ENCODE measurements at regions not wholly inside any gene's neighbourhood (a gene's known extent, or its start where the extent isn't known, plus 50 kb on each side); places are given as distances from the start of the nearest gene placed in this dataset.

DNA sequence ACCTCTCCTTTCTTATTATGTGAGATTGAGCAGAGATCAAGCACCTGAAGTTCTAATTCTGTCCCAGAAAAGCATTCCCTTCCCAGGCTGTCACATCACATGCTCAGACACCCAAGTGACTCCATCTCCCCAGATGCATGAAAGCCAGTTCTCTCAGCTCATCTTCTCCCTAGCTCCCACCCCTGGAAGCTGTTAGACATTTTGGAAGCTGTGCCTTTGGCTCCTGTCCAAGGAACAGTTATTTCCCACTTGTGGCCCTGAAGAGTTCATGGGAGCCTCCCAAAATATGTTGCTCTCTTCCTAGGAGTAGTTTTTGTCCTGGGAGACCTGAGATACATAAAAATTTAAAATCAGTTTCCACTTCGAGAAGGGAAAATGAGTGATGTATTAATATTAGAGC lies 161.4 kb upstream of the GAS1 start:
- no peak overlapping the region for H3K27ac ChIP-seq
- no peaks in the 10 kb centered on the region for H4K20me1 ChIP-seq (ENCODE audit: insufficient read depth)
- H3K36me3 ChIP-seq (ENCODE audit: low read depth) = no peaks in the 10 kb centered on the region
- peaks cover 42% of the 10 kb centered on the region for H3K4me1 ChIP-seq (ENCODE audit: insufficient read depth)
- H3K27me3 ChIP-seq (replicated peaks; ENCODE audit: insufficient read depth) = no peaks in the 10 kb centered on the region
- no peaks in the 10 kb centered on the region for H3K9me2 ChIP-seq (ENCODE audit: insufficient read depth)
- in situ Hi-C loops (cut with MboI) = no loop called here
- no peak for DNase-seq
- H3K4me3 ChIP-seq = no peak overlapping the region
- no peak for TF ChIP-seq EZH2phosphoT487 (IDR thresholded peaks at IDR 0.05; ENCODE audit: insufficient read depth, low read depth)
- TF ChIP-seq EZH2 (IDR thresholded peaks at IDR 0.05; ENCODE audit: insufficient read depth, poor library complexity, severe bottlenecking) = no peak
- H2AFZ ChIP-seq = no peak overlapping the region
- peaks cover 28% of the 10 kb centered on the region; the same call in 1 of the 2 replicates for H3F3A ChIP-seq (ENCODE audit: insufficient read depth)
- peak overlapping the region; percentile 4 for H3K4me2 ChIP-seq (ENCODE audit: unreplicated experiment)
- H3K9me3 ChIP-seq (ENCODE audit: low read depth) = no peaks in the 10 kb centered on the region
- no peak overlapping the region for H3K9ac ChIP-seq
- no peaks in the 10 kb centered on the region for H3K79me2 ChIP-seq (ENCODE audit: insufficient read depth)
- WGBS, 2 experiments (ENCODE audit: low coverage in 1 of 2, low lambda C conversion rate in 2 of 2, missing lambda C conversion rate in 2 of 2) = 44 to 50% methylated on average over 1 of the region's 1 CpG

DNA sequence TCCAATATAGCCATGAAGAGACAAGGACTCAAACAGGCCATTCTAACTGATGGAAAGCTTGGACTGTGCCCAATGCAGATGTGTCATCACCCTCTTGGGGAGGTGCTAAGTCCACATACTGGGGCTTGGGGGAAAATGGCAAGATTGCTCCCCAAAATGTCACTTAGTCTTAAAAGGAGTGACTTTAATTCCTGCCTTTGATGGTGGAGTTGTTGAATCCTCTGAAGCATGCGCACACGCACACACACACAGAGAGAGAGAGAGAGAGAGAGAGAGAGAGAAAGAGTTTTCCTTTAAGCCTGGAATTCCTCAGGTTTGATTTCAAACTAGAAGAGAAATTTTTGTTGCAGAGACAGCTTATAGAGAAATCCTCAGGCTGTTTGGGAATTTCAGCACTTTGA lies 161.9 kb upstream of the GAS1 start:
- no peak for TF ChIP-seq EZH2 (IDR thresholded peaks at IDR 0.05; ENCODE audit: insufficient read depth, poor library complexity, severe bottlenecking)
- TF ChIP-seq EZH2phosphoT487 (IDR thresholded peaks at IDR 0.05; ENCODE audit: insufficient read depth, low read depth) = no peak
- peak overlapping the region; percentile 38 for H3K27ac ChIP-seq
- H3K4me2 ChIP-seq (ENCODE audit: unreplicated experiment) = peak overlapping the region; percentile 4
- H3K9me2 ChIP-seq (ENCODE audit: insufficient read depth) = no peaks in the 10 kb centered on the region
- H3K27me3 ChIP-seq (replicated peaks; ENCODE audit: insufficient read depth) = no peaks in the 10 kb centered on the region
- no peaks in the 10 kb centered on the region for H3K9me3 ChIP-seq (ENCODE audit: low read depth)
- peaks cover 42% of the 10 kb centered on the region for H3K4me1 ChIP-seq (ENCODE audit: insufficient read depth)
- H4K20me1 ChIP-seq (ENCODE audit: insufficient read depth) = no peaks in the 10 kb centered on the region
- no peak overlapping the region for H3K9ac ChIP-seq
- in situ Hi-C loops (cut with MboI) = no loop called here
- peak; percentile 49 for DNase-seq
- H3K36me3 ChIP-seq (ENCODE audit: low read depth) = no peaks in the 10 kb centered on the region
- H3K79me2 ChIP-seq (ENCODE audit: insufficient read depth) = no peaks in the 10 kb centered on the region
- H3F3A ChIP-seq (ENCODE audit: insufficient read depth) = peaks cover 28% of the 10 kb centered on the region; the same call in 1 of the 2 replicates
- H3K4me3 ChIP-seq = no peak overlapping the region
- peak overlapping the region; percentile 10; the same call in 1 of the 2 replicates for H2AFZ ChIP-seq
- 100% methylated on average over 2 of the region's 2 CpGs for WGBS, 2 experiments (ENCODE audit: low coverage in 1 of 2, low lambda C conversion rate in 2 of 2, missing lambda C conversion rate in 2 of 2)

DNA sequence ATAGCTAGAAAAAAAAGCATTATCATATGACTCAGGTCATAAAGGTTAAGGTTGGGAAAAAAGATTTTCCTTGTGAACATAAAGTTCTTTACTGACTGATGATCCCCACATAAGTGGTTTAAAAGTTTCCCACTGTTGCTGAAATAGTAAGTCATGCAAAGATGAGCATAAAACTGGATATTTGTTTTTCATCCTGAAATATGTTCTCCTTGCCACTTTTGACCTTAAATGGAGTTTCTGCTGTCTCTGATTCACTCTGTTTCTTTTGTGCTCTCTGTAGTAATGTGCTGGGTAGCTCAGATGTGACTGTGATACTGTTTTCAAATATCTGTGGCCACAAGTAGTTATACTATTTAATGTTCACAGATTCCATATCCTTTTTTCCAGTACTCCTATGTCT lies 162.5 kb upstream of the GAS1 start:
- H3K36me3 ChIP-seq (ENCODE audit: low read depth) = no peaks in the 10 kb centered on the region
- no peaks in the 10 kb centered on the region for H3K79me2 ChIP-seq (ENCODE audit: insufficient read depth)
- H3K9ac ChIP-seq = no peak overlapping the region
- in situ Hi-C loops (cut with MboI) = no loop called here
- TF ChIP-seq EZH2phosphoT487 (IDR thresholded peaks at IDR 0.05; ENCODE audit: insufficient read depth, low read depth) (no peak), EZH2 (IDR thresholded peaks at IDR 0.05; ENCODE audit: insufficient read depth, poor library complexity, severe bottlenecking) (no peak)
- peak; percentile 61 for DNase-seq
- no peak overlapping the region for H3K4me2 ChIP-seq (ENCODE audit: unreplicated experiment)
- H3K4me1 ChIP-seq (ENCODE audit: insufficient read depth) = peaks cover 42% of the 10 kb centered on the region
- no peaks in the 10 kb centered on the region for H3K27me3 ChIP-seq (replicated peaks; ENCODE audit: insufficient read depth)
- H3K9me2 ChIP-seq (ENCODE audit: insufficient read depth) = no peaks in the 10 kb centered on the region
- H3F3A ChIP-seq (ENCODE audit: insufficient read depth) = peaks cover 28% of the 10 kb centered on the region; the same call in 1 of the 2 replicates
- no peak overlapping the region for H3K4me3 ChIP-seq
- H2AFZ ChIP-seq = no peak overlapping the region
- no peaks in the 10 kb centered on the region for H3K9me3 ChIP-seq (ENCODE audit: low read depth)
- peak overlapping the region; percentile 38 for H3K27ac ChIP-seq
- H4K20me1 ChIP-seq (ENCODE audit: insufficient read depth) = no peaks in the 10 kb centered on the region

DNA sequence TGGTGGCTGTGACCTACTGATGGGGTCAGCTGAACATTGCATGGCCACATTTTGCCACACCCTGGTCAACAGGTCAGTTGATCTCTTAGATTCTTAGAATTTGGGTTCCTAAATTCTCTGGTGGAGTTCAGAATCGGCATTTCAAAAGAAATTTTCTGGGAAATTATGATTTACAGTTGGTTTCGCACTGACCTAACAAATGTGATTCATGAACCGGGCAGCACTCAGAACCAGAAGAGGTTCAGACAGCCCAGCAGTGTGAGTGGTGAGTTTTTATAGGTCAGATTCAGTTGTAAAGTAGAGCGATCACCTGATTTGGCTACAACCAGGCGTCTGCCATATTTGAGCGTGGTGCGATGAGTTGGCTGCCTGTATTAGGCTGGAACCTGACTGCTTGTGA lies 163.7 kb upstream of the GAS1 start:
- in situ Hi-C loops (cut with MboI) = no loop called here
- Histone ChIP-seq H3F3A (ENCODE audit: insufficient read depth) (peaks cover 28% of the 10 kb centered on the region; the same call in 1 of the 2 replicates), H3K4me3 (no peak overlapping the region), H3K9me3 (ENCODE audit: low read depth) (no peaks in the 10 kb centered on the region), H4K20me1 (ENCODE audit: insufficient read depth) (no peaks in the 10 kb centered on the region), H2AFZ (no peak overlapping the region), H3K79me2 (ENCODE audit: insufficient read depth) (no peaks in the 10 kb centered on the region), H3K27me3 (replicated peaks; ENCODE audit: insufficient read depth) (no peaks in the 10 kb centered on the region), H3K4me2 (ENCODE audit: unreplicated experiment) (no peak overlapping the region), H3K4me1 (ENCODE audit: insufficient read depth) (peaks cover 42% of the 10 kb centered on the region), H3K27ac (no peak overlapping the region), H3K9ac (no peak overlapping the region), H3K9me2 (ENCODE audit: insufficient read depth) (no peaks in the 10 kb centered on the region), H3K36me3 (ENCODE audit: low read depth) (no peaks in the 10 kb centered on the region)
- WGBS, 2 experiments (ENCODE audit: low coverage in 1 of 2, low lambda C conversion rate in 2 of 2, missing lambda C conversion rate in 2 of 2) = 95 to 96% methylated on average over 7 of the region's 7 CpGs
- DNase-seq = no peak
- TF ChIP-seq EZH2phosphoT487 (IDR thresholded peaks at IDR 0.05; ENCODE audit: insufficient read depth, low read depth) = no peak
- TF ChIP-seq EZH2 (IDR thresholded peaks at IDR 0.05; ENCODE audit: insufficient read depth, poor library complexity, severe bottlenecking) = no peak

DNA sequence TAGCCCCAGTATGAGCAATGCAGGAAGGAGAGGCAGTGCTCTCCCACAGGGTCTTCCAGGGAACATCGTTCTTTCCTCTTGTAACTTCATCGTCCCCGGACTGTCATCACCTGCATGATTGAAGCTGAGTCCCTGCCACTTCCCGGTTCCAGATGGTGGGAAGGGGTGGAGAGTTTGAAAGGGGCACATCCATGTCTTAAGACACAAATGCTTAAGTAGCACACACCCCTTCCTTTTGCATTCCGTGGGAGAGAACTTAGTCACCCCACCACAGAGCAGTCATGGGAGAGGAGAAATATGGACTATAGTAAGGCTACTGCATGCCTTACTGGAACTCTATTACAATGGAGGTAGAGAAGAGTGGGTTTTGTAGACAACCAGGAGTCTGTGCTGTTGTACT lies 165.3 kb upstream of the GAS1 start:
- no peaks in the 10 kb centered on the region for H3K9me3 ChIP-seq (ENCODE audit: low read depth)
- H4K20me1 ChIP-seq (ENCODE audit: insufficient read depth) = no peaks in the 10 kb centered on the region
- no peak overlapping the region for H3K9ac ChIP-seq
- H3K4me2 ChIP-seq (ENCODE audit: unreplicated experiment) = no peak overlapping the region
- TF ChIP-seq EZH2 (IDR thresholded peaks at IDR 0.05; ENCODE audit: insufficient read depth, poor library complexity, severe bottlenecking) (no peak), EZH2phosphoT487 (IDR thresholded peaks at IDR 0.05; ENCODE audit: insufficient read depth, low read depth) (no peak)
- H3K79me2 ChIP-seq (ENCODE audit: insufficient read depth) = no peaks in the 10 kb centered on the region
- peak overlapping the region; percentile 61 for H2AFZ ChIP-seq
- peak; percentile 73 for DNase-seq
- H3K27ac ChIP-seq = peak overlapping the region; percentile 37
- peaks cover 35% of the 10 kb centered on the region for H3K4me1 ChIP-seq (ENCODE audit: insufficient read depth)
- peaks cover 28% of the 10 kb centered on the region; the same call in 1 of the 2 replicates for H3F3A ChIP-seq (ENCODE audit: insufficient read depth)
- H3K9me2 ChIP-seq (ENCODE audit: insufficient read depth) = no peaks in the 10 kb centered on the region
- 22 to 27% methylated on average over 5 of the region's 5 CpGs for WGBS, 2 experiments (ENCODE audit: low coverage in 1 of 2, low lambda C conversion rate in 2 of 2, missing lambda C conversion rate in 2 of 2)
- in situ Hi-C loops (cut with MboI) = no loop called here
- H3K27me3 ChIP-seq (replicated peaks; ENCODE audit: insufficient read depth) = no peaks in the 10 kb centered on the region
- no peak overlapping the region for H3K4me3 ChIP-seq
- no peaks in the 10 kb centered on the region for H3K36me3 ChIP-seq (ENCODE audit: low read depth)
